DMS153 treated with DMSO at 0.1 percent for 48 hours (cell line): ENCODE measurements at regions not wholly inside any gene's neighbourhood (a gene's known extent, or its start where the extent isn't known, plus 50 kb on each side); places are given as distances from the start of the nearest gene placed in this dataset.

Source experiments
- DNase-seq: peaks from one replicate; lab custom pipeline; 2025; ENCODE audit not compliant: unreplicated experiment; lab: John Stamatoyannopoulos, UW

DNA sequence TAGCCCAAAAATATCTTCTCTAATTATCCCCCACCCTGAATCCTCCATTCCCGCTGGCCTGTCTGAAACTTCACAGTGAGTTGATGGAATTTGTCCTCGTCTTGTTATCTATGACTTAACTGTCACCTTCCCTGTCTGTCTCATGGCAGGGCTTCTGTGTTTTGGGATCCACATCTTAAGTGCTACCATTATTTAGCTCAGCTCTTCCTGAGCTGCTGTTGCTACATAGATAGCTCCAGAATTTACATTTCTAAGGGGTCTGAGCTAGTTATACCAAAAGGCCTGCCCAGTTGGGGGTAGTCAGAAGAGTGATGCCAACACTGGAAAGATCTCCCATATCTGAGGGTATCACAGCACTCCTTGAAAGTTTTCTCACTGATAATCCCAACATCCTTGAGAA, 57.0 kb upstream of the CDKN3 start:
- DNase-seq: no peak

DNA sequence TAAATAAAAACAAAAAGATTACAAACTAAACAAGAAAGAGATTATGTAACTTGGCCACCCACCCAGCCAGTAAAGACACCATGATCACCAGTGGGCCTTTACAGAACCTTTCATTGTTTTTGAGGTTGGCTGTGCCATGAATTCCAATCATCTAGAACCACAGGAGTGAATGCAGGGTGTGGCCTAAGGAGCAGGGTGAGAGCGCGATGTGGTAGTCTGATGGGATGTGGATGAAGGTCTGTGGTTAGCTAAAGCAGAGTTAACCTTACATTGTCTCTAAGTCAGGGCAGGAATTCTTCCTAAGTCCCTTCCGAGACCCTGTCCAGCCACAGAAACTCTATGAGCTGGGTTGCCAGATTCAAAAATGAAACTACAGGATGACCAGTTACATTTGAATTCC, 54.0 kb upstream of the CDKN3 start:
- no peak for DNase-seq

DNA sequence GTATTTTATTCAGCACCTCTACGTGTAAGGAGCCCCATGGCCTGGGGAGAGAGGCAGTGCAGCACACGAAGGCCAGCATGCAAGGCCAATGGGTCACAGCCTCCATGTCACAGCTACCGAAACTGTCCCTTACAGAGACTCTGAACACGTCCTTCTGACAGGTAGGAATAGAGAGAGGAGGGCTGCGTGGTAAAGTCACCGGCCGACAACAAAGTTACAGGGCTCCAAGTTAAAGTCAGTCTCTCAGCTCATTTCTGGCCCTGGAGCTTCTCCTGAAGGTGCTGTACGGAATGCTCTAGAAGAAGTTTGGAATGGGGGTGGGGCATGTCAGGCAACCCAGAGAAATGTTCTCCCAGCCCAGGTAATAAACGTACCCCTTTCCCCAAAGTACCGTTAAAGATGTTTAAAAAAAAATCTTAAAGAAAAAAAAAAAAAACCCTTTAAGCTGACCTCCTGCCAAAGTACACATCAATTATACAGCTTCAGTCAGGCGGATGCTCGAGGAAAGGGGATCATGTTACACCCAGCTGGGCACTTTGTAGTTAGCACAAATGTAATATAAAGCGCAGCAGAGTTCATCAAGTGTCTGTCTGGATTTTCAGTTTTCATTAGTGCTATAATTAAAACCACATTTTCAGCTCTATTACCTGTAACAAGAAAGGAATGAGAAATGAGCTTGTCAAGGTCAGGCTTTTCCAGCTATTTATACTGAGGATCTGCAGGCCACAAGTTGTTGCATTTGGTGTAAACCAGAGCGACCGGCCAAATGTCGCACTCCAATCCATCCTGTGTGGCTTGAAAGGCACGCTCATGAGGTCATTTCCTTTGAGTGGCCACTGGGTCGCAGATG, 53.3 kb upstream of the CDKN3 start:
- peak; percentile 64 for DNase-seq

DNA sequence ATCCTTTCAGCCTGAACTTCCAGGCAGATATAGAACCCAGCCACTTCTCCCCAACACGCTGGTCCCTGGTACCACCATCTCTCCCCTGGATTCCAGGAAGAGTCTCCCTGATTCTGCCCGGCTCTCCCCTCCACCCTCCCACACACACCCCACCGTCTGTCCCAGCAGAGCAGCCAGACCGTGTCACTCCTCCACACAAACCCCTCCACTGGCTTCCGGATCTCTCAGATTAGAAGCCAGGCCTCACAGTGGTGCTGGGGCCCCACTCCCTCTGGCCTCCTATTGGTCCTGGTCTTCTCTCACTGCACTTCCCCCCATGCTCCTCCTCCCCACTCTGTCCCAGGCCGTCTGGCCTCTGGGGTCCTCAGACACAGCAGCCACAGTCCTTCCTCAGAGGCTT, 52.4 kb upstream of the CDKN3 start:
- no peak for DNase-seq

DNA sequence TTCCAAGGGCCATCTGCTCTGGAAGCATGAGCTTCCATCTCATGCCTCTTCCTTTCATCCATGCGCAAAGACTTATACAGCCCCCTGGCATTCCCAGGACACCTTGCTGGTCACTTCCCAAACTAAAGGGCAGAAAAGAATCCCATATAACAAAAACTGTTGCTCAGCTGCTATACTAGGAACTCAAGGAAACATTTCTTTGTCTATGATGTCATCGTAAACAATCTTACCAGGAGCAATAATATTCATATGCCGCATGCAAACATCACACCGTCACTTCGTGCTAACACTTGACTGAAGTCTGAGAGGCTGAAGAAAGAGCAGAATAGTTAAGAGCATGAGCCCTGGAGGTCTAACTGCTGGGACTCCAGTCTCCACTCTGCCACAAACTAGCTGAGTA, 50.5 kb upstream of the CDKN3 start:
- DNase-seq: no peak
